WTC11 (cell line): ENCODE measurements at regions not wholly inside any gene's neighbourhood (a gene's known extent, or its start where the extent isn't known, plus 50 kb on each side); places are given as distances from the start of the nearest gene placed in this dataset.

Experiments
- ATAC-seq: fragments of 200-7000 bp; cut with Tn5 transposase; 2 replicates; pipeline ENCODE4 v1.10.0; 2021; ENCODE audit warnings: mild to moderate bottlenecking, moderate library complexity
- CTCF ChIA-PET: fragments of 300-600 bp; sonication (Branson Sonifier 250); formaldehyde crosslinking; loops from one replicate; lab custom pipeline; 2021; ENCODE audit warnings: antibody characterized with exemption; lab: Charles Lee
- POLR2A ChIA-PET: fragments of 350-600 bp; sonication (Branson Sonifier 250); formaldehyde crosslinking; loops from one replicate; lab custom pipeline; 2021; ENCODE audit warnings: antibody characterized with exemption; lab: Charles Lee
- DNase-seq: peaks from one replicate; pipeline ENCODE4 v3.0.0; 2021; ENCODE audit warnings: low spot score
- H3K27ac Mint-ChIP-seq: 2 replicates; pipeline ENCODE4 v1.8.0; 2021; ENCODE audit warnings: mixed read lengths
- H3K27me3 Mint-ChIP-seq: 2 replicates; pipeline ENCODE4 v1.8.0; 2021; ENCODE audit warnings: low read depth, mild to moderate bottlenecking, moderate library complexity, mixed read lengths
- H3K36me3 Mint-ChIP-seq: 2 replicates; pipeline ENCODE4 v1.8.0; 2021; ENCODE audit warnings: mixed read lengths
- H3K4me1 Mint-ChIP-seq: 2 replicates; pipeline ENCODE4 v1.8.0; 2022; ENCODE audit warnings: mixed read lengths
- H3K4me3 Mint-ChIP-seq: 2 replicates; pipeline ENCODE4 v1.8.0; 2021; ENCODE audit warnings: mild to moderate bottlenecking, moderate library complexity, mixed read lengths
- H3K9me3 Mint-ChIP-seq: 2 replicates; pipeline ENCODE4 v1.8.0; 2021; ENCODE audit warnings: mixed read lengths
- ATF1 ChIP-seq: sonication (generic); formaldehyde crosslinking; IDR thresholded peaks from 2 replicates; pipeline ENCODE4 v1.8.1; 2023; ENCODE audit warnings: mild to moderate bottlenecking, moderate library complexity, missing genetic modification reagents
- CBFB ChIP-seq: sonication (generic); formaldehyde crosslinking; IDR thresholded peaks from 2 replicates; pipeline ENCODE4 v1.8.1; 2022; ENCODE audit warnings: mild to moderate bottlenecking, low read depth, missing genetic modification reagents
- ETV6 ChIP-seq: sonication (generic); formaldehyde crosslinking; IDR thresholded peaks from 2 replicates; pipeline ENCODE4 v1.8.1; 2022; ENCODE audit warnings: mild to moderate bottlenecking, missing genetic modification reagents
- IRF2 ChIP-seq: sonication (generic); formaldehyde crosslinking; IDR thresholded peaks from 2 replicates; pipeline ENCODE4 v1.8.0; 2022; ENCODE audit warnings: low read depth, missing genetic modification reagents, borderline replicate concordance
- JAZF1 ChIP-seq: fragments of 250-450 bp; sonication (Bioruptor Pico); IDR thresholded peaks from 2 replicates; pipeline ENCODE4 v1.9.0; 2021; ENCODE audit warnings: moderate library complexity, mild to moderate bottlenecking, inconsistent platforms
- NR2C2 ChIP-seq: sonication (generic); formaldehyde crosslinking; IDR thresholded peaks from 2 replicates; pipeline ENCODE4 v1.8.0; 2022; ENCODE audit warnings: mild to moderate bottlenecking, missing genetic modification reagents
- NR3C1 ChIP-seq: sonication (generic); formaldehyde crosslinking; conservative IDR thresholded peaks from 2 replicates; pipeline ENCODE4 v1.8.1; 2023; ENCODE audit warnings: low read depth, mild to moderate bottlenecking, missing genetic modification reagents
- RELA ChIP-seq: sonication (generic); formaldehyde crosslinking; IDR thresholded peaks from 2 replicates; pipeline ENCODE4 v1.8.1; 2022; ENCODE audit warnings: missing genetic modification reagents, mild to moderate bottlenecking, borderline replicate concordance
- SMAD3 ChIP-seq: sonication (generic); formaldehyde crosslinking; IDR thresholded peaks from 2 replicates; pipeline ENCODE4 v1.8.0; 2022; ENCODE audit warnings: missing genetic modification reagents, mild to moderate bottlenecking, borderline replicate concordance
- SP1 ChIP-seq: sonication (generic); formaldehyde crosslinking; conservative IDR thresholded peaks from 2 replicates; pipeline ENCODE4 v1.8.1; 2022; ENCODE audit warnings: missing genetic modification reagents
- ZBTB21 ChIP-seq: sonication (generic); formaldehyde crosslinking; IDR thresholded peaks from 2 replicates; pipeline ENCODE4 v1.8.1; 2023; ENCODE audit warnings: mild to moderate bottlenecking, missing genetic modification reagents, borderline replicate concordance
- ZNF121 ChIP-seq: sonication (generic); formaldehyde crosslinking; IDR thresholded peaks from 2 replicates; pipeline ENCODE4 v1.8.0; 2023; ENCODE audit warnings: missing genetic modification reagents
- ZNF232 ChIP-seq: sonication (generic); formaldehyde crosslinking; IDR thresholded peaks from 2 replicates; pipeline ENCODE4 v1.8.0; 2022; ENCODE audit warnings: mild to moderate bottlenecking, missing genetic modification reagents
- TF ChIP-seq, protein P1 (sequence below): sonication (generic); formaldehyde crosslinking; IDR thresholded peaks from 2 replicates; pipeline ENCODE4 v1.8.0; 2023; ENCODE audit warnings: missing genetic modification reagents, mild to moderate bottlenecking, borderline replicate concordance
- TF ChIP-seq, protein P2 (sequence below): sonication (generic); formaldehyde crosslinking; IDR thresholded peaks from 2 replicates; pipeline ENCODE4 v1.8.1; 2023; ENCODE audit warnings: mild to moderate bottlenecking, moderate library complexity, missing genetic modification reagents
- TF ChIP-seq, protein P3 (sequence below): sonication (generic); formaldehyde crosslinking; conservative IDR thresholded peaks from 2 replicates; pipeline ENCODE4 v1.8.1; 2022; ENCODE audit warnings: mild to moderate bottlenecking, missing genetic modification reagents
- TF ChIP-seq, protein P4 (sequence below): sonication (generic); formaldehyde crosslinking; IDR thresholded peaks from 2 replicates; pipeline ENCODE4 v1.8.0; 2023; ENCODE audit warnings: missing genetic modification reagents
- TF ChIP-seq, protein P5 (sequence below): fragments of 250-450 bp; sonication (Bioruptor Pico); IDR thresholded peaks from 2 replicates; pipeline ENCODE4 v1.8.0; 2021; ENCODE audit warnings: mild to moderate bottlenecking
- TF ChIP-seq, protein P6 (sequence below): sonication (generic); formaldehyde crosslinking; IDR thresholded peaks from 2 replicates; pipeline ENCODE4 v1.8.1; 2023; ENCODE audit warnings: mild to moderate bottlenecking, missing genetic modification reagents

DNA sequence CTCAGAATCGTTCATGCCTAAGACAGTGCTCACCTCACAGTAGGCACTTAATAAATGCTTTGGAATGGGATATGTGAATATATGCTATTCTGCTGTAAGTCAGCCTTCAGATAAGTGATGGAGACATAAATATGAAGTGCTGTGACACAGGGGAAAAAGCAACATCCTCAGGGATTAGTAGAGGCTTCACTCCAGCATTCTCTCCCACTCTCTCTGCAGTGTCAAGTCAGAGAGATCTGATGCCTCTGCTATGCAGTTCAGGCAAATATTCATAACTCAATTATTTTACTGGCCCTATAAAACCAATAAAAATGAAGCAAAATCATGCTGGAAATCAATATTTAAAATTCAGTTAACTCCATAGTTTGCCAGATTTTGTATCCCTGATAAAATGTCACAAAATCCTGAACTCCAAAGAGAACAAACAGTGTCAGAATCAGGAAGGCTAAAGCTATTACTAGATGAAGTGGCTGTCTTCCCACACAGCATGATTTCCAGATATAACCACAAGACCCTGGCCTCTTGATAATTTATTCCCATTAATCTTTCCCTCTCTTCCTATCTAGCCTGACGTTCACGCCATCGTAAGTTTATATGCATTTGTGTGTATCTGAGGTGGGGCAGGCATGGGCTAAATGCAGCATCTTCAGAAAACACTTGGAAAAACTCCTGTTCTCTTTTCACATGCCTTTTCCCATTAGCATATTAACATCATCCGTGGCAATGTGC, 278.9 kb upstream of the ATP11B start:
- H3K4me3 Mint-ChIP-seq, result no peak overlapping the region
- ChIA-PET POLR2A (no interaction called here), CTCF (no interaction called here)
- DNase-seq (no peak), ATAC-seq (no peak)
- no peaks in the 10 kb centered on the region for H3K9me3 Mint-ChIP-seq
- no peaks in the 10 kb centered on the region for H3K27me3 Mint-ChIP-seq
- H3K4me1 Mint-ChIP-seq, result peaks cover 16% of the 10 kb centered on the region
- no peak overlapping the region for H3K27ac Mint-ChIP-seq
- TF ChIP-seq, protein P1, sequence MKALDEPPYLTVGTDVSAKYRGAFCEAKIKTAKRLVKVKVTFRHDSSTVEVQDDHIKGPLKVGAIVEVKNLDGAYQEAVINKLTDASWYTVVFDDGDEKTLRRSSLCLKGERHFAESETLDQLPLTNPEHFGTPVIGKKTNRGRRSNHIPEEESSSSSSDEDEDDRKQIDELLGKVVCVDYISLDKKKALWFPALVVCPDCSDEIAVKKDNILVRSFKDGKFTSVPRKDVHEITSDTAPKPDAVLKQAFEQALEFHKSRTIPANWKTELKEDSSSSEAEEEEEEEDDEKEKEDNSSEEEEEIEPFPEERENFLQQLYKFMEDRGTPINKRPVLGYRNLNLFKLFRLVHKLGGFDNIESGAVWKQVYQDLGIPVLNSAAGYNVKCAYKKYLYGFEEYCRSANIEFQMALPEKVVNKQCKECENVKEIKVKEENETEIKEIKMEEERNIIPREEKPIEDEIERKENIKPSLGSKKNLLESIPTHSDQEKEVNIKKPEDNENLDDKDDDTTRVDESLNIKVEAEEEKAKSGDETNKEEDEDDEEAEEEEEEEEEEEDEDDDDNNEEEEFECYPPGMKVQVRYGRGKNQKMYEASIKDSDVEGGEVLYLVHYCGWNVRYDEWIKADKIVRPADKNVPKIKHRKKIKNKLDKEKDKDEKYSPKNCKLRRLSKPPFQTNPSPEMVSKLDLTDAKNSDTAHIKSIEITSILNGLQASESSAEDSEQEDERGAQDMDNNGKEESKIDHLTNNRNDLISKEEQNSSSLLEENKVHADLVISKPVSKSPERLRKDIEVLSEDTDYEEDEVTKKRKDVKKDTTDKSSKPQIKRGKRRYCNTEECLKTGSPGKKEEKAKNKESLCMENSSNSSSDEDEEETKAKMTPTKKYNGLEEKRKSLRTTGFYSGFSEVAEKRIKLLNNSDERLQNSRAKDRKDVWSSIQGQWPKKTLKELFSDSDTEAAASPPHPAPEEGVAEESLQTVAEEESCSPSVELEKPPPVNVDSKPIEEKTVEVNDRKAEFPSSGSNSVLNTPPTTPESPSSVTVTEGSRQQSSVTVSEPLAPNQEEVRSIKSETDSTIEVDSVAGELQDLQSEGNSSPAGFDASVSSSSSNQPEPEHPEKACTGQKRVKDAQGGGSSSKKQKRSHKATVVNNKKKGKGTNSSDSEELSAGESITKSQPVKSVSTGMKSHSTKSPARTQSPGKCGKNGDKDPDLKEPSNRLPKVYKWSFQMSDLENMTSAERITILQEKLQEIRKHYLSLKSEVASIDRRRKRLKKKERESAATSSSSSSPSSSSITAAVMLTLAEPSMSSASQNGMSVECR, result no peak
- TF ChIP-seq IRF2 (CRISPR knock-in tag), result no peak
- no peaks in the 10 kb centered on the region for H3K36me3 Mint-ChIP-seq

DNA sequence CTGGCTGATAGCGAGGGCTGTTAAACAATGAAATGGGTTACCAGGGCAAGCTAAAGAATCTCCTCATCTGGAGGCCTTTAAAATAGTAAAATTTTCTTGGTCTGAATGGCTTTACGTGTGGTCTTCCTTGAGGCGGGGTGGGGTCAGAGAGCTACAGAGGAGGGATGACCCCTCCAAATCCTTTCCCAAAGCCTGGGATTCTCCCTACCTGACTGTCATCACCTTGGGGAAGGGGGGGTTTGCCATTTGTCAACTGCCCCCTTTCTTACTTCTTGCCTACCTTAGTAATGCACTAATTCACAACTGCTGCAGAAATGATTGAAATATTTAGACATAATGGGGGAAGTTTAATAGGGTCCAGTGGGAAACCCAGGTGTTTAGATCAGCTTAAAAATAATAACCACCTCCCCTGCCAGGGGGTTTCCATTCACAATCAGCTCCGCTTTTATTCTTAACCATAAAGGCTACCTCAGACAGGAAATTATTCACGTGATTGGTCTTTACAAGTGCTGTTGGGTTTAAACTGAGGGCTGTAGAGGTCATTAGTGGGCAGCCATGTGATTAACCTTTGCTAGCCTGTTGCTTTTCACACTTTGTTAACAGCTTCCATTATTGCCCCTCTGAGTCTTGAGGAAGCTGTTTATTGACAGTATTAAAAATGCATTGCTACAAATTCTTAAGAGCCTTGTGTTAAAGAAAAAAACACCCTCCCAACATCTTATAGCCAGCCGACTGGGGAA, 276.5 kb upstream of the ATP11B start:
- POLR2A ChIA-PET, result no interaction called here
- H3K4me3 Mint-ChIP-seq, result no peak overlapping the region

DNA sequence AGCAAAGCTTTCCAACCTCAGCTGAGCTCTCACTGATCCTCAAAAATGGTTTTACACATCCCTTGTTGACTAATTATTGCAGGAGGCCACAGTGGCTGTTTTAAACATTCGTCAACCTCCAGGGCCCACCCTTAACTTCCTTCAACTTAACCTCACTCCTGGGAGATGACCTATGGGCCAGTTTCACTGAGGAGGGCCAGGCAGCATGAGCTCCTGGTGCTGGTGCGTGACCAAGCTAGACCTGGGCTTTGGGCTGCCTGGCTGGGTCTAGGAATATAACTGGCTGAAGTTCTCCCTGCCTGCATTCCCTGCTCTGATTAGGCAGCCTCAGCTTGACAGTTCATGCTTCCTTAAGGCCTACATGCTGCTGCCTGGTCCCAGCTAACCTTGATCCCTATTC, 273.7 kb upstream of the ATP11B start:
- no peaks in the 10 kb centered on the region for H3K9me3 Mint-ChIP-seq
- CTCF ChIA-PET, result no interaction called here
- TF ChIP-seq ZNF232 (CRISPR knock-in tag), result no peak
- TF ChIP-seq SP1 (CRISPR knock-in tag), result no peak
- TF ChIP-seq, protein P2, sequence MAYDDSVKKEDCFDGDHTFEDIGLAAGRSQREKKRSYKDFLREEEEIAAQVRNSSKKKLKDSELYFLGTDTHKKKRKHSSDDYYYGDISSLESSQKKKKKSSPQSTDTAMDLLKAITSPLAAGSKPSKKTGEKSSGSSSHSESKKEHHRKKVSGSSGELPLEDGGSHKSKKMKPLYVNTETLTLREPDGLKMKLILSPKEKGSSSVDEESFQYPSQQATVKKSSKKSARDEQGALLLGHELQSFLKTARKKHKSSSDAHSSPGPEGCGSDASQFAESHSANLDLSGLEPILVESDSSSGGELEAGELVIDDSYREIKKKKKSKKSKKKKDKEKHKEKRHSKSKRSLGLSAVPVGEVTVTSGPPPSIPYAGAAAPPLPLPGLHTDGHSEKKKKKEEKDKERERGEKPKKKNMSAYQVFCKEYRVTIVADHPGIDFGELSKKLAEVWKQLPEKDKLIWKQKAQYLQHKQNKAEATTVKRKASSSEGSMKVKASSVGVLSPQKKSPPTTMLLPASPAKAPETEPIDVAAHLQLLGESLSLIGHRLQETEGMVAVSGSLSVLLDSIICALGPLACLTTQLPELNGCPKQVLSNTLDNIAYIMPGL (CRISPR knock-in tag), result no peak
- no peak for TF ChIP-seq RELA (CRISPR knock-in tag)
- TF ChIP-seq ZNF121 (CRISPR knock-in tag), result no peak
- TF ChIP-seq, protein P3, sequence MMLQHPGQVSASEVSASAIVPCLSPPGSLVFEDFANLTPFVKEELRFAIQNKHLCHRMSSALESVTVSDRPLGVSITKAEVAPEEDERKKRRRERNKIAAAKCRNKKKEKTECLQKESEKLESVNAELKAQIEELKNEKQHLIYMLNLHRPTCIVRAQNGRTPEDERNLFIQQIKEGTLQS (CRISPR knock-in tag), result no peak
- no peak for TF ChIP-seq NR3C1
- no peak for TF ChIP-seq ZBTB21
- TF ChIP-seq JAZF1, result no peak
- TF ChIP-seq ETV6 (CRISPR knock-in tag), result no peak
- no peak for TF ChIP-seq NR2C2 (CRISPR knock-in tag)

More for the DNA sequence above, 276.5 kb upstream of the ATP11B start:
- no peaks in the 10 kb centered on the region for H3K27me3 Mint-ChIP-seq
- ATAC-seq (no peak), DNase-seq (no peak)
- TF ChIP-seq, protein P4, sequence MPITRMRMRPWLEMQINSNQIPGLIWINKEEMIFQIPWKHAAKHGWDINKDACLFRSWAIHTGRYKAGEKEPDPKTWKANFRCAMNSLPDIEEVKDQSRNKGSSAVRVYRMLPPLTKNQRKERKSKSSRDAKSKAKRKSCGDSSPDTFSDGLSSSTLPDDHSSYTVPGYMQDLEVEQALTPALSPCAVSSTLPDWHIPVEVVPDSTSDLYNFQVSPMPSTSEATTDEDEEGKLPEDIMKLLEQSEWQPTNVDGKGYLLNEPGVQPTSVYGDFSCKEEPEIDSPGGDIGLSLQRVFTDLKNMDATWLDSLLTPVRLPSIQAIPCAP (CRISPR knock-in tag), result no peak
- TF ChIP-seq ATF1 (no peak), NR3C1 (no peak), CBFB (CRISPR knock-in tag) (no peak), SMAD3 (CRISPR knock-in tag) (no peak), ZNF121 (CRISPR knock-in tag) (no peak)
- TF ChIP-seq, protein P5, sequence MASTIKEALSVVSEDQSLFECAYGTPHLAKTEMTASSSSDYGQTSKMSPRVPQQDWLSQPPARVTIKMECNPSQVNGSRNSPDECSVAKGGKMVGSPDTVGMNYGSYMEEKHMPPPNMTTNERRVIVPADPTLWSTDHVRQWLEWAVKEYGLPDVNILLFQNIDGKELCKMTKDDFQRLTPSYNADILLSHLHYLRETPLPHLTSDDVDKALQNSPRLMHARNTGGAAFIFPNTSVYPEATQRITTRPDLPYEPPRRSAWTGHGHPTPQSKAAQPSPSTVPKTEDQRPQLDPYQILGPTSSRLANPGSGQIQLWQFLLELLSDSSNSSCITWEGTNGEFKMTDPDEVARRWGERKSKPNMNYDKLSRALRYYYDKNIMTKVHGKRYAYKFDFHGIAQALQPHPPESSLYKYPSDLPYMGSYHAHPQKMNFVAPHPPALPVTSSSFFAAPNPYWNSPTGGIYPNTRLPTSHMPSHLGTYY (CRISPR knock-in tag), result no peak
- TF ChIP-seq, protein P6, sequence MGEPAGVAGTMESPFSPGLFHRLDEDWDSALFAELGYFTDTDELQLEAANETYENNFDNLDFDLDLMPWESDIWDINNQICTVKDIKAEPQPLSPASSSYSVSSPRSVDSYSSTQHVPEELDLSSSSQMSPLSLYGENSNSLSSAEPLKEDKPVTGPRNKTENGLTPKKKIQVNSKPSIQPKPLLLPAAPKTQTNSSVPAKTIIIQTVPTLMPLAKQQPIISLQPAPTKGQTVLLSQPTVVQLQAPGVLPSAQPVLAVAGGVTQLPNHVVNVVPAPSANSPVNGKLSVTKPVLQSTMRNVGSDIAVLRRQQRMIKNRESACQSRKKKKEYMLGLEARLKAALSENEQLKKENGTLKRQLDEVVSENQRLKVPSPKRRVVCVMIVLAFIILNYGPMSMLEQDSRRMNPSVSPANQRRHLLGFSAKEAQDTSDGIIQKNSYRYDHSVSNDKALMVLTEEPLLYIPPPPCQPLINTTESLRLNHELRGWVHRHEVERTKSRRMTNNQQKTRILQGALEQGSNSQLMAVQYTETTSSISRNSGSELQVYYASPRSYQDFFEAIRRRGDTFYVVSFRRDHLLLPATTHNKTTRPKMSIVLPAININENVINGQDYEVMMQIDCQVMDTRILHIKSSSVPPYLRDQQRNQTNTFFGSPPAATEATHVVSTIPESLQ (CRISPR knock-in tag), result no peak
- H3K36me3 Mint-ChIP-seq, result no peaks in the 10 kb centered on the region
- no peak overlapping the region for H3K27ac Mint-ChIP-seq
- no peaks in the 10 kb centered on the region for H3K9me3 Mint-ChIP-seq
- CTCF ChIA-PET, result no interaction called here
- H3K4me1 Mint-ChIP-seq, result peaks cover 10% of the 10 kb centered on the region

More for the DNA sequence above, 273.7 kb upstream of the ATP11B start:
- Mint-ChIP-seq H3K4me1 (peaks cover 10% of the 10 kb centered on the region), H3K27me3 (no peaks in the 10 kb centered on the region), H3K36me3 (no peaks in the 10 kb centered on the region), H3K4me3 (no peak overlapping the region), H3K27ac (no peak overlapping the region)
- POLR2A ChIA-PET, result no interaction called here
- DNase-seq (no peak), ATAC-seq (no peak)
